GM19023 (cell line): ENCODE measurements at regions not wholly inside any gene's neighbourhood (a gene's known extent, or its start where the extent isn't known, plus 50 kb on each side); places are given as distances from the start of the nearest gene placed in this dataset.

Experiments used
- ATAC-seq: cut with Tn5 transposase; IDR thresholded peaks from one replicate; pipeline ENCODE4 v1.9.1; 2021; ENCODE audit warnings: mild to moderate bottlenecking, moderate library complexity; ENCODE audit not compliant: unreplicated experiment

DNA sequence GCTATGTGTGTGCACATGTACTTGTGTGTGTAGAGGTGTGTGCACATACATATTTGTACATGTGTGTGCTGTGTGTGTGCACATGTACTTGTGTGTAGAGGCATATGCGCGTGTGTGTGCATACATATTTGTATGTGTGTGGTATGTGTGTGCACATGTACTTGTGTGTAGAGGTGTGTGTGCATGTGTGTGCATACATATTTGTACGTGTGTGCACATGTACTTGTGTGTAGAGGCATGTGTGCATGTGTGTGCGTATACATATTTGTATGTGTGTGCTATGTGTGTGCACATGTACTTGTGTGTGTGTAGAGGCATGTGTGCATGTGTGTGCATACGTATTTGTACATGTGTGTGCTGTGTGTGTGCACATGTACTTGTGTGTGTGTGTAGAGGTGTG is 291.9 kb downstream of the AJAP1 start:
- ATAC-seq: no peak

DNA sequence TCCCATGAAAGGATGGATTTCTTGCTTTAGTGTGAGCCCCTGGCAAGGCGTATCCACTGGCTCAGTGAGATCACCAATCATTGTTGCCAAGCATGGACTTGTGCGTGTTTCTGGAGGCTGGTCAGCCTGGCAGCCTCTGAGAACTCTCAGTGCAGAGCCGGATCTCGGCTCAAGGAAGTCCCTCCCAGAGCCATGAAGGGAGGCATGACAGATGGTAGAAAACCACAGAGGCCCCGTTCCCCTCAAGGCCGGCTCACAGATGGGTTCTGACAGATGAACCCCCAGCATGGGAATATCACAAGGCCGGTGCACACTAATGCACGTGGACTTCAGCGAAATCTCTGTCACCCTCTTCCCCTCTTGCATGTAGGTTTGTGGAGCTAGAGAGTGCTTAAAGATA is 290.5 kb downstream of the AJAP1 start:
- ATAC-seq: no peak

DNA sequence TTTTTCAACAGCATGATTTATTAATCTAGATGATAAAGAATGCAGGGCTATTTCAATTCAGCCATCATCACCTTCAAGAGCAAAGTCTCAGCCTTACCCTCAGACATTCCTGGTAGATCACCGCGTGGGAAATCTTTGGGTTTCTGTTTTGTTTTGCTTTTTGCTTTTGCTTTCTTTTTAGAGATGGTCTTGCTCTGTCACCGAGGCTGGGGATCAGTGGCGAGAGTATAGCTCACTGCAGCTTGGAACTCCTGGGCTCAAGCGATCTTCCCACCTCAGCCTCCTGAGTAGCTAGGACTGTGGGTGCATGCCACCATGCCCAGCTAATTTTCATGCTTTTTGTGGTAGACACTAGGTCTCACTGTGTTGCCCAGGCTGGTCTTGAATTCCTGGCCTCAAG is 289.7 kb downstream of the AJAP1 start:
- ATAC-seq: no peak

DNA sequence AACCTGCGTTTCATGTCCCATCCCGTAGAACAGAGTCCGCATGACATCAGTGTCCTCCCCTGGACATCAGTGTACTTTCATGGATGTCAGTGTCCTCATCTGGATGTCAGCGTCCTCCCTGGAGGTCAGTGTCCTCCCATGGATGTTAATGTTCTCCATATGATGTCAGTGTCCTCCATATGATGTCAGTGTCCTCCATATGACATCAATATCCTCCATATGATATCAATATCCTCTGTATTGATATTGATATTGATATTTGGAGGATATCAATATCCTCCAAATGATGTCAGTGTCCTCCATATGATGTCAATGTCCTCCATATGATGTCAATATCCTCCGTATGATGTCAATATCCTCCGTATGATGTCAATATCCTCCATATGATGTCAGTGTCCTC is 284.9 kb downstream of the AJAP1 start:
- no peak for ATAC-seq

DNA sequence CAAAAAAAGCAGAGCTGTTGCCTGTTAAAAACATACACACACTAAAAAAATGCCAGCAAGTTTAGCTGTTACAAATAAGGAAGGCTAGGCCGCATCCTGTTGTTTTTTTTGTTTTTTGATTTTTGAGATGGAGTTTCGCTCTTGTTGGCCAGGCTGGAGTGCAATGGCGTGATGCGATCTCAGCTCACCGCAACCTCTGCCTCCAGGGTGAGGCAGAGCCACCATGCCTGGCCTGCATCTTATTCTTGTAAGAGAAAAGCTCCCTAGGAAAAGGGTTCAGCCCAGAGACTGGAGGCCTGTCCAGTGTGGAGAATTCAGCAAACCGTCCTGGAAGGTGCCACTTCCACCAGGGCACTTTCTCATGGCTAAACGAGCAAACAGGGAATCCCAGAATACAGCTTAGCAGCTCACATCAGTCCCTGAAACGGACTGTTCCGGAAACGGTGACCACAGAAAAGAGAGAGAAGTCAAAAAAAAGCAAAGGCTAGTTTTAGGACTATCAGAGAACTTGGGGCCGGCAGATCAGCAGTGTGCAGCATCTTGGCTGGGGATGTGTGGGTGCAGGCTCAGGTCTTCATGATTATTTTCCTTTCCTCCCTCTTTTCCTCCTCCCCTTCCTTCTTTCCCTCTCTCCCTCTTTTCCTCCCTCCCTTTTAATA is 283.6 kb downstream of the AJAP1 start:
- no peak for ATAC-seq

DNA sequence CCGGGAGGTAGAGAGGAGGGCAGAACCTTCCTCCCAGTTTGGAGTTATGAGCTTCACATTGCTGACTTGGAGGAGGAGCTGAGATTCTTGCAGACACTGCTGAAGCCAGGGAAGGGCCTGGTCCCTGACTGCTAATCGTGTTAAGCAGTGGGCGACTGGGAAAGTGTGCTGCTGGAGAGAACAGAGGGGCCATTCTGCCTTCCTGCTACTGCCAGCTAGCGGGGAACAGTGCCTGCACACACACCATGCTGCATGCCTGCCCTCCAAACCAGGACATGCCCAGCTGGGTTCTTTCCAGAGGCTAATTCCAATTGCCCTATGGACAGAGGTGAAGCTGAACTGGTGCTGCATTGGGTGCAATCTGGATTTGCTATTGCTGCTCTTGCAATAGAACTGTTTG is 281.4 kb downstream of the AJAP1 start:
- no peak for ATAC-seq

DNA sequence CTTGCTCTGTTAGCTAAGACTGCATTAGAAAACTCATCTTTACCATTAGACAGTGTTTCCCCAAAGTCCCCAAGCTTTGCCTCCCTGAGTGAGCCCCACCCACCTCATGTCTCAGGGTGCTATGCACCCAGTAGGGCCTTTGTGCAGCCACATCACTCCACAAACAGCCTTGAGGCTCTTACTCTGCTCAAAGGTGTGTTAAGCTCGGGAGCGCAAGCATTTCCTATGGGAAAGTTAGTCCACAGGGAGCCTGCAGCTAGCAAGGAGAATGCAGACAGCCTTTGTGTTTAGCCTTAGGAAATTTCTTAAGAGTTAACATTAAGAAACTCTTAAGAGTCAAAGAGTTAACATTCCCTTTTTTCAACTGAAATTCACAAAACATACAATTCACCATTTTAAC is 278.8 kb downstream of the AJAP1 start:
- no peak for ATAC-seq

DNA sequence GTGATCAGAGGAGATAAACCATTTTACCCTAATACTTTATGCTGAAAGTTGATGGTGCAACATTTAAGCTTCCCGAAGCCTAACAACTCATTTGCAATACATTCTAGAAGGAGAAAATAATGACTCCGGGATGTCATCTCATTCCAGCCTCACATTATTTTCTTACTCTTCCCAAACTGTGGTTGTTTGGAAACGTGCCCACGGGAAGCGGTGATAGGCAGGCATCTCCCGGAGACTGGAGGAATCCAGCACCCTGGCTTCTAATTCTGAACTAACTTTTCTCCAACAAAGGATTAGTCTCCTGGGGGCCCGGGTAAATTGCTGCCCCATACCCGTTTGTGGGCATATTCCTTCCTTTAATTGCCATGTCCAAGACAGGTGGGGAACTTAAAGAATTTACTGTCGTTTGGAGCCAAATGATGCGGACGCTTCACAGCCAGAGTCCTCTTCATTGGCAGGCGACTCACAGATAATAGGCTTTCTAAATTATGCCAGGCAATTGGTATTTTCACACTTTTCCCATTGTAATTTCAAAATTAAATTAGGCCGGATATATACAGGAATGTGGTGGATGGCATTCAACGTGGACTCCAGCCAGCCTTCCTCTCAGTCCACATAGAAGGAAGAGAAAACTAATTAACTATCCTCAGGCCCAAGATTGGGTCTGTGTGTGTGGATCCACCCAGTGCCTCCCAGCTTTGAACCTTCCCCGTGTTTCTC is 278.1 kb downstream of the AJAP1 start:
- ATAC-seq: no peak

DNA sequence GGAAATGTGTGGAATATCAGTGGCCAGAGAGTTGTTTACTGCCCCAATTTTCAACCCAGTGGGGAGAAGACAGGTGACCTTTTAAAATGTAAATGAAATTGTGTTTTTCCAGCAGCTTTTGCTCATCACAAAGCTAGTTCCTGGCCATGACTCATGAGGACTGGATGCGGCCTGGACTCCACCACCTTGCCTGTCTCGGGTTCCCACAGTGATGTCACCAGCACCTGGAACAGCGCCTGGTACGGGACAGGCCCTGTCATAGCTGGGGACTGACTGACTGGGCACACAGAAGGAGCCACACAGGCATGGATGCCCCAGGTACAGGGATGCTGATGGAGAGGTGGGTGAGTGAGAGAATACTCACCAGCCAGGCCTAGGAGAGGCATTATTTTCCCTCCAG is 277.1 kb downstream of the AJAP1 start:
- ATAC-seq: no peak

DNA sequence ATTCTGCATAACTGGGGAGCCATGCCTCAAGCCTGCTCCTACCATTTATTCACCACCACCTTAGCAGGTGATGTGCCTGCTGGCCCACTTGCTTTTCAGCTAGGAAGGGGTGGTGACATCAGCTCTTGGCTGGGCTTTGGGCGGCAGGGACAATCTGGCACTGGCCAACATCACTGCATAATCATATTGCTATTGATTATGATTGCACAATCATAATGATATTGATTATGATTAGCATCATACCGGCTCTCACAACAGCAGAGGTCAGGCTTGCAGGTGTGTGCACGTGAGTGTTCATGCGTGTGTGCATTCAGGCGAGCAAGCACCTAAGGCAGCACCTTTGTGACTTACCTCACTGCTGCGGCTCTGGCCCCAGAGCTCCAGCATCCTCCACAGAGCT is 273.8 kb downstream of the AJAP1 start:
- ATAC-seq: no peak

DNA sequence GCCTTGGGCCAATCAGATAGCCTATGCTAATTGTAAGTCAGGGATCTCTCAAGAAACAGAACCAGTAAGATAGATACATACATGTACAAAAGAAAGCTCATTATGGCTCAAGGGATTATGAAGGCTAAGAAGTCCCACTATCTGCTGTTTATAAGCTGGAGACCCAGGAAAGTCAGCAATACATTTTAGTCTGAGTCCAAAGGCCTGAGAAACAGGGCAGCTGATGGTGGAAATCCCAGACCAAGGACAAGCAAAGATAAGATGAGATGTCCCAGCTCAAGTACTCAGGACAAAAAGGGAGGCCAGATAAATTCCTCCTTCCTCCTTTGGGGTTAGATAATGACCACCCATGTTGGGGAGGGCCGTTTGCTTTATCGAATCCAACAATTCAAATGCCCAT is 269.9 kb downstream of the AJAP1 start:
- ATAC-seq: no peak

DNA sequence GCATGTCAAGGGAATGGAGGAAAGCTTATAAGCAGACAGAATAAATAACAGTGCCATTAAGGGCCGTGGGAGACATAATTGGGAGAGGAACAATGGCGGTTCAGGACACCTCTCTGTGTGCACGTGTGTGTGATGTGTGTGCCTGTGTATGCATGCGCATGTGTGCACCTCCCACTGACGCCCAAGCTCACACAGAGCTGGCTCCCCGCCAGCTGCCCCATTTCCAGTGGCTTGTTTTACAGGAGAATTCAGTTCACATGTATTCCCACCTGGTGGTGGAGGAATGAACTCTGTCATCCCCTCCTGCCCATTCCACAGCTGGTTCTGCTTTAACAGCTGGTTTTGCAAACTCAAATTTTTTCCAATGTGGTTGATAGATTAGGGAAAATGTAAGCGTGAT is 262.2 kb downstream of the AJAP1 start:
- no peak for ATAC-seq

DNA sequence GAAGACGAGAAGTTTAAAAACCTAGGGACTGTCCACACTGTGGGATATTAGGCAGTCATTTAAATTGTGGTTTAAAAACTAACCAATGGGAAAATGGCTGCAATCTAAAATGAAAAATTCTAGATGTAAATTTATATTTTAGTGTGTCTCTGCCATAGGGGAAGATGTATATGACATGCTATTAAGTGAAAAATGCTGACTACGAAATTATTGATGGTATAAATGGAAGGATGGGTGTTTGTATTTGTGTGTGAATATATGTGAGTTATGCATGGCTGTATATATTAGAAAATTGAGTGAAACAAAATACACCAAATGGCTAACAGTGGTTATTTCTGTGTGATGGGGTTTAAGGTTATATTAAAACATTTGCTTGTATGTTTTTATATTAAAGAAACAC is 260.7 kb downstream of the AJAP1 start:
- ATAC-seq: no peak

DNA sequence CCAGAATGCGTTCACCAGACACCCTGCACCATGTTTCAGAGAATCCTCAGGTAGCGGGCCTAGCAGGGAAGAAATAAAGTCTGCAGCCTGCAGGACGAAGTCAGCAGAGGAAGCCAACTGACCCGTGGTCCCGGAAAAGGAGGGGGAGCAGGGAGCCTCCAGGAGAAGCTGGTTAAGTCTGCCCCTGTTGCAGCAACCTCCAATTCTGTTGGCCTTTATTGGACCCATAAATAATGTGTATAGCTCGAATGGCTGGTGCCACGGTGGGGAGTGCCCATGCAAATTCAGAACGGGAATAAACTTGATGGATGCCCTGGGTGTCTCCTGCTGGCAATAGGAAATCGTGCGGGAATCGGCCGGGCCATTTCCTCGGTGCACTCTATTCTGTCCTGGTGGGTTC is 254.1 kb downstream of the AJAP1 start:
- no peak for ATAC-seq

DNA sequence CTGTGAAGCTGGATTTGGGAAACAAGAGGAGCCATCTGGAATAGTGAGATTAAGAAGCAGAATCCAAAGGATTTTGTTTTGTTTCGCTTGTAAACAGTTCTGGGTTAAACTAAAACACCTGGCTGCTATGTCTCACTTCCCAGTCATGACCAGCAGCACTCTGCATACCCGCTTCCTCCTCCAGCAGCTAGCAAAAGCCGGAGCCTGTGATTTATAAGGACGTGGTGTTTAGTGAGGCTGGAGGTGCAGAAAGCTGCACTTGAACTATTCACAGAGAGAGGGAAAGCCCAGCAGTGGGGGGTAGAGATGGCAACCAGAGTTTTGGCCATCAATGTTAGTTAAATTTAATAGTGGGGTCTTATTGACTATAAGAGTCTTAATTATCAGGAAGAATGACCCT is 240.2 kb downstream of the AJAP1 start:
- ATAC-seq: no peak

DNA sequence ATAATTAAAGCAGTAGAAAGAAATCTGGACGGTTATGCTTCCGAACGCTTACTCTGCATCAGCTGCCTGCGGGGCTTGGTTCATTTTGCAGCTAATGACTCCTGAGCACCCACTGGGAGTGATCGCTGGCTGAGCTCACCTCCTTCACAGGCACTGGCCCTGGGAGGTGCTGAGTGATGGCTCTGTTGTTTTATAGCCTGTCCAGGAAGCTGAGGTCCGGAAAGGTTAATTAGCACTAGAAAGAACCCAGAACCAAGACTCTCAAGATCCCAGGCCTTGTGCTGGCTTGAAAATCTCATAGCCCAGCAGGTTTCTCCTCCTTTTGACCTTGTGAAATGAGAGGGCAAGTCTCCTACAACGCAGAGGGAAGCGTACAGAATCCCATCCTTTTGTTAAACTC is 226.2 kb downstream of the AJAP1 start:
- ATAC-seq: no peak

DNA sequence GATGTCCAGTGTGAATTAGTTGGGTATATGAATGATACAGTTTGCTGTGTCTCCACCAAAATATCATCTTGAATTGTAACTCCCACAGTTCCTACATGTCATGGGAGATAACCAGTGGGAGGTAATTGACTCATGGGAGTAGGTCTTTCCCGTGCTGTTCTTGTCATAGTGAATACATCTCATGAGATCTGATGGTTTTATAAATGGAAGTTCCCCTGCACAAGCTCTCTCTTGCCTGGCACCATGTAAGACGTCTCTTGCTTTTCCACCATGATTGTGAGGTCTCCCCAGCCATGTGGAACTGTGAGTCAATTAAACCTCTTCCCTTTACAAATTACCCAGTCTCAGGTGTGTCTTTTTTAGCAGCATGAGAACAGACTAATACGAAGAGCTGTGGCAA is 223.0 kb downstream of the AJAP1 start:
- no peak for ATAC-seq

DNA sequence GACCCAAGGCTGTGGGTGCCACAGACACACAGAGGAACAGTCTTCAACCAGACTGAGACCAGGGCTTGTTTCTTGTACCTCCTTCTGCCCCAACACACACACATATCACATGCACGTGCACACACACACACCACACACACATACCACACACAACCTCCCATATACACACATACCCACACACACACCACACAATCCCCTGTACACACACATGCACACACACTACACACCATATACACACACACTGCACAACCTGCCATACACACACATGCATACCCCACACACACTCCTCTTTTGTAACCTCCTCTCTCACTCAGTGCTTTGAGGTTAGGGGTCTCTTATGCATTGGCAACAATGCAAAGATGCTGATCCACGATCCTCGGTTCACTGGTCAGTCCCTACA is 217.0 kb downstream of the AJAP1 start:
- ATAC-seq: no peak

DNA sequence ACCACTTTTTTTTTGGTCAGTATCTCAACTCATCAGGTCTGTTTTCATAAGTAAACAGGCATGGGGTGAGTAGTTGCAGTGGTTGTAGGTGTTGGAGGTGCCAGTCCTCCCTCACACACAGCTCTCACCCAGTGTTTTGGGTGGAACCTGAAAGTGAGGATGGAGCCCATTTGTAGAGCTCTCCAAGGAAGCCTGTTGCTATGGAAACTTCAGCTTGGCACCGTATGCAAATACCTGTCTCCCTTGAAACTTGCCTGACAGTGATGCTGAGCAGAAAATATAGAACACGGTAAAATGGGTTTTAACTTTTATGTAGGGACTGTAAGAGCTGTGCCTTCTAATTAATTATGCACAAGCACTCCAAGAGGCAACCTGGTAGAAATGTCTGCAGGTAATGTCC is 214.1 kb downstream of the AJAP1 start:
- no peak for ATAC-seq

DNA sequence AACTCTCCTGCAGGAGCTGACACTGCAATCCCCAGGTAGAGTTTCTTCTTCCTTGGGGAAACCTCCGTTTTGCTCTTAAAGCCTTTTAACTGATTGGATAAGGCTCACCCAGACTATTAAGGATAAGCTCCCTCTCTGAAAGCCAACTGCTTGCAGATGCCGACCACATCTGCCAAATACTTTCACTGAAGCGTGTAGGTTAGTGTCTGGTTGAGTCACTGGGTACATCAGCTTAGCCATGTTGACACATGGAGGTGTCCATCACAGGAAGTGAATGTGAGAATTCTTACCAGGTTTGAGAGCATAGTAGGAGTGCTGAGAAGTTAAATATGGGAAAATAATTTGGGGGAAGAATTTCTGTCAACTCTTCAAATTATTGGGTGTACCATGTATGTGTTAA is 202.0 kb downstream of the AJAP1 start:
- no peak for ATAC-seq

DNA sequence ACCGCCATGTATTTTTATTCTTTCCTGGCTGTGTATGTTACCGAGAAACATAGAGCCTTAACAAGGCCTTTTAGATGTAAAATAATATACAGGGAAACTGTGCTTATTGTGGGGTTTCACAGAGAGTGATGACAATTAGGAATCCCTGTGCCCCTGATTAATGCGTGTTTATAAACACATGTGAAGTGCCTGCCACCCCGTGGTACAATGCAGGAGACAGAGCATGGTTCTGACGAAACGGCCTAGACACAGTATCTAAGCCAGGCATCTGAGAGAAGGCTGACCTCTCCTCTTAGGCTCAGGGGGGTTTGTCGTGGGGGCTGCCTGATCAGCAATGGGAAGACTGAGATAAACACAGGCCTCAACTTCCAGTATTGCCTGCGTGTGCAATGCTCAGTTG is 200.0 kb downstream of the AJAP1 start:
- no peak for ATAC-seq

DNA sequence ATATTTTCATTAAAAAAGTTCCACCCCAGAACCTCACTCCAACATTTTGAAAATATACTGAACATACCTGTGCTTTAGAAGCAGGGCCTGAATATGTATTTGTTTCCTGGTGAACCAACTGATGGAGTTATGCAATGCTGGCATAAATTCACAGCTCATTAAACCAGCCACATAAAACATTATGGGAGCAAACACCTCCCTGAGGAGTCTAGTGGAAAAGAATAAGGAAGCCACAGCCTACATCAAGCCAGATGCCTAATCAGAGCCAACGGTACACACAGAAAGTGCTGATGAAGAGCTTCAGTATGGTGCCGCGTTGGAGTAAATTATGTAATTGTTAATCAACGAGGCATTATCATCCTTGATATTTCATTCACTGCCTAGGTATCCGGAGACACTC is 199.5 kb downstream of the AJAP1 start:
- no peak for ATAC-seq
